ENCODE measurements at regions not wholly inside any gene's neighbourhood (a gene's known extent, or its start where the extent isn't known, plus 50 kb on each side); places are given as distances from the start of the nearest gene placed in this dataset.

GRCh38 chr10:10293041-10293440 is 724.6 kb upstream of the CELF2 start:
- TF ChIP-seq EP300 (IDR thresholded peaks at IDR 0.05; ENCODE audit: borderline replicate concordance) (no peak), TAF1 (IDR thresholded peaks at IDR 0.05; ENCODE audit: low read depth) (no peak), REST (IDR thresholded peaks at IDR 0.05; ENCODE audit: low read depth) (no peak), MAX (IDR thresholded peaks at IDR 0.05) (no peak), YY1 (IDR thresholded peaks at IDR 0.05; ENCODE audit: low read depth) (no peak), USF1 (IDR thresholded peaks at IDR 0.05) (no peak), NFIC (IDR thresholded peaks at IDR 0.05) (no peak), CEBPB (IDR thresholded peaks at IDR 0.05) (no peak), CREB1 (IDR thresholded peaks at IDR 0.05; ENCODE audit: low read depth) (no peak), TEAD4 (IDR thresholded peaks at IDR 0.05) (no peak), FOXM1 (IDR thresholded peaks at IDR 0.05; ENCODE audit: borderline replicate concordance, low read depth) (no peak), EGR1 (IDR thresholded peaks at IDR 0.05) (no peak), RAD21 (IDR thresholded peaks at IDR 0.05; ENCODE audit: low read depth) (no peak), ZBTB7A (IDR thresholded peaks at IDR 0.05; ENCODE audit: low read depth) (no peak)
